H1 (cell line): ENCODE measurements at regions not wholly inside any gene's neighbourhood (a gene's known extent, or its start where the extent isn't known, plus 50 kb on each side); places are given as distances from the start of the nearest gene placed in this dataset.

Source experiments
- EP300 ChIP-seq, 2 experiments: IDR thresholded peaks; 1 replicate in 1 of 2; 2 replicates in 1 of 2; pipeline ENCODE4 v1.6.1; 2011 to 2012; ENCODE audit warnings: low read depth in 2 of 2, low read length in 2 of 2, mild to moderate bottlenecking in 2 of 2, borderline replicate concordance in 1 of 2, inconsistent platforms in 1 of 2, moderate library complexity in 1 of 2
- KDM1A ChIP-seq: fragments of 200-600, 300-600 bp; sonication (generic); IDR thresholded peaks from 2 replicates; pipeline ENCODE4 v1.7.1; 2016; ENCODE audit warnings: mild to moderate bottlenecking, low read length, borderline replicate concordance
- KDM5A ChIP-seq: fragments of 200-600 bp; IDR thresholded peaks from 2 replicates; pipeline ENCODE4 v1.7.1; 2012; ENCODE audit warnings: mild to moderate bottlenecking, low read length, inconsistent platforms, mixed read lengths
- POLR2A ChIP-seq, 2 experiments: IDR thresholded peaks; 1 replicate in 1 of 2; 2 replicates in 1 of 2; pipeline ENCODE4 v1.6.1; 2011; ENCODE audit warnings: low read depth in 2 of 2, low read length in 2 of 2, mild to moderate bottlenecking in 2 of 2; ENCODE audit errors: control extremely low read depth in 1 of 2
- RFX5 ChIP-seq: IDR thresholded peaks from 2 replicates; pipeline ENCODE4 v1.6.1; 2011; ENCODE audit warnings: low read depth, low read length, improper control_type of control experiment, borderline replicate concordance
- RNF2 ChIP-seq: fragments of 200-900, 300-1000 bp; sonication (generic); IDR thresholded peaks from 2 replicates; pipeline ENCODE4 v1.7.1; 2016; ENCODE audit warnings: borderline replicate concordance, low read depth, mild to moderate bottlenecking, antibody characterized with exemption, low read length; ENCODE audit not compliant: poor library complexity, severe bottlenecking; ENCODE audit errors: missing control alignments
- SIN3A ChIP-seq, 2 experiments: IDR thresholded peaks in 1 of 2; conservative IDR thresholded peaks in 1 of 2; 2 replicates each; pipeline ENCODE4 v1.6.1; 2011 to 2012; ENCODE audit warnings: low read length in 2 of 2, improper control_type of control experiment in 1 of 2, low read depth in 1 of 2, mild to moderate bottlenecking in 1 of 2
- SP1 ChIP-seq: IDR thresholded peaks from 2 replicates; pipeline ENCODE4 v1.6.1; 2011; ENCODE audit warnings: low read depth, low read length
- TAF1 ChIP-seq: IDR thresholded peaks from 2 replicates; pipeline ENCODE4 v1.6.1; 2011; ENCODE audit warnings: mild to moderate bottlenecking, low read depth, low read length
- TF ChIP-seq, protein P1 (sequence below), 3 experiments: IDR thresholded peaks; 1 replicate in 2 of 3; 2 replicates in 1 of 3; pipeline versions ENCODE4 v1.5.1 to v1.6.1; 2011; ENCODE audit warnings: low read length in 3 of 3, mild to moderate bottlenecking in 3 of 3, inconsistent platforms in 2 of 3, low read depth in 1 of 3, moderate library complexity in 1 of 3; ENCODE audit not compliant: insufficient read depth in 1 of 3; ENCODE audit errors: control extremely low read depth in 1 of 3
- TF ChIP-seq, protein P2 (sequence below): IDR thresholded peaks from 2 replicates; pipeline ENCODE4 v1.6.1; 2011; ENCODE audit warnings: low read length, improper control_type of control experiment
- TF ChIP-seq, protein P3 (sequence below): IDR thresholded peaks from 2 replicates; pipeline ENCODE4 v1.6.1; 2012; ENCODE audit warnings: inconsistent platforms

- TF ChIP-seq RFX5 (no peak), RNF2 (no peak), SP1 (no peak), TAF1 (no peak), KDM1A (no peak), POLR2A (IDR thresholded peaks at IDR 0.05; ENCODE audit: control extremely low read depth in 1 of 2, low read depth in 2 of 2, low read length in 2 of 2) (no peak), SIN3A (conservative IDR thresholded peaks at IDR 0.05 in 1 of 2, IDR thresholded peaks at IDR 0.05 in 1 of 2; ENCODE audit: low read depth in 1 of 2, low read length in 2 of 2) (no peak; a peak in 1 of 4 replicates), KDM5A (no peak), EP300 (IDR thresholded peaks at IDR 0.05; ENCODE audit: borderline replicate concordance in 1 of 2, low read depth in 2 of 2, low read length in 2 of 2) (no peak)
- TF ChIP-seq, protein P1, sequence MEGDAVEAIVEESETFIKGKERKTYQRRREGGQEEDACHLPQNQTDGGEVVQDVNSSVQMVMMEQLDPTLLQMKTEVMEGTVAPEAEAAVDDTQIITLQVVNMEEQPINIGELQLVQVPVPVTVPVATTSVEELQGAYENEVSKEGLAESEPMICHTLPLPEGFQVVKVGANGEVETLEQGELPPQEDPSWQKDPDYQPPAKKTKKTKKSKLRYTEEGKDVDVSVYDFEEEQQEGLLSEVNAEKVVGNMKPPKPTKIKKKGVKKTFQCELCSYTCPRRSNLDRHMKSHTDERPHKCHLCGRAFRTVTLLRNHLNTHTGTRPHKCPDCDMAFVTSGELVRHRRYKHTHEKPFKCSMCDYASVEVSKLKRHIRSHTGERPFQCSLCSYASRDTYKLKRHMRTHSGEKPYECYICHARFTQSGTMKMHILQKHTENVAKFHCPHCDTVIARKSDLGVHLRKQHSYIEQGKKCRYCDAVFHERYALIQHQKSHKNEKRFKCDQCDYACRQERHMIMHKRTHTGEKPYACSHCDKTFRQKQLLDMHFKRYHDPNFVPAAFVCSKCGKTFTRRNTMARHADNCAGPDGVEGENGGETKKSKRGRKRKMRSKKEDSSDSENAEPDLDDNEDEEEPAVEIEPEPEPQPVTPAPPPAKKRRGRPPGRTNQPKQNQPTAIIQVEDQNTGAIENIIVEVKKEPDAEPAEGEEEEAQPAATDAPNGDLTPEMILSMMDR (IDR thresholded peaks at IDR 0.05; ENCODE audit: control extremely low read depth in 1 of 3, insufficient read depth in 1 of 3, low read depth in 1 of 3, low read length in 3 of 3), result no peak
- TF ChIP-seq, protein P2, sequence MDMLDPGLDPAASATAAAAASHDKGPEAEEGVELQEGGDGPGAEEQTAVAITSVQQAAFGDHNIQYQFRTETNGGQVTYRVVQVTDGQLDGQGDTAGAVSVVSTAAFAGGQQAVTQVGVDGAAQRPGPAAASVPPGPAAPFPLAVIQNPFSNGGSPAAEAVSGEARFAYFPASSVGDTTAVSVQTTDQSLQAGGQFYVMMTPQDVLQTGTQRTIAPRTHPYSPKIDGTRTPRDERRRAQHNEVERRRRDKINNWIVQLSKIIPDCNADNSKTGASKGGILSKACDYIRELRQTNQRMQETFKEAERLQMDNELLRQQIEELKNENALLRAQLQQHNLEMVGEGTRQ, result no peak
- TF ChIP-seq, protein P3, sequence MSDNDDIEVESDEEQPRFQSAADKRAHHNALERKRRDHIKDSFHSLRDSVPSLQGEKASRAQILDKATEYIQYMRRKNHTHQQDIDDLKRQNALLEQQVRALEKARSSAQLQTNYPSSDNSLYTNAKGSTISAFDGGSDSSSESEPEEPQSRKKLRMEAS, result peak; percentile 65; the same call in 1 of the 2 replicates
Measured at GRCh38 chr15:96421178-96421601, 90.7 kb downstream of the NR2F2 start.
